GM12891 (cell line): ENCODE measurements at regions not wholly inside any gene's neighbourhood (a gene's known extent, or its start where the extent isn't known, plus 50 kb on each side); places are given as distances from the start of the nearest gene placed in this dataset.

Source experiments
- DNase-seq: peaks from one replicate; pipeline ENCODE4 v3.0.0; 2011; ENCODE audit warnings: low spot score; ENCODE audit not compliant: insufficient read length
- FAIRE-seq: peaks from 2 replicates; lab custom pipeline; 2011; peaks lifted over from hg19 to GRCh38; lab: Jason Lieb, UNC
- PAX5 ChIP-seq: IDR thresholded peaks from 2 replicates; pipeline ENCODE4 v1.6.1; 2011; ENCODE audit warnings: low read length, moderate library complexity, mild to moderate bottlenecking; ENCODE audit not compliant: insufficient read depth, severe bottlenecking
- POLR2A ChIP-seq: IDR thresholded peaks from 2 replicates; pipeline ENCODE4 v1.6.1; 2011; ENCODE audit warnings: low read depth, low read length, control low read depth
- POLR2AphosphoS5 ChIP-seq: IDR thresholded peaks from 2 replicates; pipeline ENCODE4 v1.6.1; 2011; ENCODE audit warnings: low read depth, low read length, control low read depth
- POU2F2 ChIP-seq: IDR thresholded peaks from 2 replicates; pipeline ENCODE4 v1.6.1; 2011; ENCODE audit warnings: low read depth, mild to moderate bottlenecking, control low read depth, low read length, moderate library complexity
- SPI1 ChIP-seq: IDR thresholded peaks from 2 replicates; pipeline ENCODE4 v1.6.1; 2011; ENCODE audit warnings: low read depth, low read length, control low read depth
- TAF1 ChIP-seq: IDR thresholded peaks from 2 replicates; pipeline ENCODE4 v1.6.1; 2011; ENCODE audit warnings: low read depth, low read length, control low read depth

- DNase-seq = no peak
- FAIRE-seq = no peak
- TF ChIP-seq POLR2A = no peak
- no peak for TF ChIP-seq POLR2AphosphoS5
- no peak for TF ChIP-seq TAF1
- no peak for TF ChIP-seq POU2F2
- TF ChIP-seq SPI1 = no peak
- no peak for TF ChIP-seq PAX5
Measured at GRCh38 chr16:35170610-35171009, 1711.2 kb downstream of the TP53TG3F start.

DNA sequence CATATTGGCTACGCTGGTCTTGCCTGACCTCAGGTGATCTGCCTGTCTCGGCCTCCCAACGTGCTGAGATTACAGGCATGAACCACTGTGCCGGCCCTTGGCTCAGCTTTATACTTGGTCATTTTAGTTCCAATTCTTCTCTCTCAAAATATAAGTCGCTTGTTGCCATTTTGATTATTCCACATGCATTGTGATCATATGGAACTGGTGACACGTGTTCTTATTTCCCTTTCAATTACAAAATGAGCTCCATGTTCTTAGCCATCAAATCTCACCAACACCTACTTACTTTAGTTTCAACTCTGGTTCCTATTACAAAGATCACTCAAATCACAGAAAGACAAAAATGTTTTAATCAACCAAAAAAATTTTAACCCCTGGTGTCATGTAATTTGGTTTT, 1711.7 kb downstream of the TP53TG3F start:
- DNase-seq (no peak), FAIRE-seq (no peak)
- TF ChIP-seq PAX5 (no peak), POLR2AphosphoS5 (no peak), TAF1 (no peak), POLR2A (no peak), POU2F2 (no peak), SPI1 (no peak)

DNA sequence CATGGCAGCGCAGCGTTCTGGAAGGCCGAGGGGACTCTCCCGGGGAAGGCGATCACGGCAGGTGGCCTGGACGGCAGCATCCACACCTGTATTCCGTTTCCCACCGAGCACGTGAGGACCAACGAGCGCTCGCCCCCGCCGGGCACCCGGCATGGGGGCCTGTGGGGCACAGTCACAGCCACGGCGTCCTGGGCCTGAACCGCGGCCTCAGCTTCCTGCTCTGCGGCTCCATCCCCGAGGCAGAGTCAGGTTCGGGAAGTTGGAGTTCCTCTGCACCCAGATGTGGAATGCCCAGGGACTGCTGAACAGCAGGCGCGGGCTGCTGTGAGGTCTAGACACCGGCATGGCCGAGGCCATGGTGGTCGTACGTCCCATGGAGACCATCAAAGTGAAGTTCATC, 1713.9 kb downstream of the TP53TG3F start:
- no peak for FAIRE-seq
- no peak for DNase-seq
- TF ChIP-seq PAX5 (no peak), POLR2A (no peak), POLR2AphosphoS5 (no peak), POU2F2 (no peak), TAF1 (no peak), SPI1 (no peak)

DNA sequence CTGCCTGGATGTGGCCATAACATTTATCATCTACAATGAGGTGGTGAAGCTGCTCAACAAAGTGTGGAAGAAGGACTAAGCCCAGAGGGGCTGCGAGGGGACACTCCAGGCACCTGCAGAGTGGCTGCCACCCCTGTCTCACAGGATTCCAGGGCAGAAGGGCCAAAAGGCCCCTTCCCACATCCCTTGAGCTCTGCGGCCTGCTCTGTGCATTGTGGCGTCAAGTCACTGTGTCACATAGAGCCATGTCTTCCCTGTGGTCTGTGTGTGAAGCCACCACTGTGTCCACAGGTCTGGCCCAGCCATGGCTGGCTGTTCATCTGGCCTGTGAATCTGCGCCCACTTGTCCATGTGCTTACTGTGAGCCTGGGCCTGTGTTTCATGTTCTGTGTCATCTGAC, 1714.6 kb downstream of the TP53TG3F start:
- FAIRE-seq = no peak
- TF ChIP-seq POLR2A = no peak
- no peak for TF ChIP-seq POLR2AphosphoS5
- no peak for TF ChIP-seq POU2F2
- TF ChIP-seq TAF1 = no peak
- no peak for TF ChIP-seq SPI1
- TF ChIP-seq PAX5 = no peak
- DNase-seq = no peak

GRCh38 chr16:35176449-35176848, 1717.0 kb downstream of the TP53TG3F start:
- TF ChIP-seq POLR2AphosphoS5 (no peak), TAF1 (no peak), SPI1 (no peak), POU2F2 (no peak), PAX5 (no peak), POLR2A (no peak)
- no peak for DNase-seq
- FAIRE-seq = no peak

- TF ChIP-seq POU2F2 (no peak), TAF1 (no peak), PAX5 (no peak), POLR2A (no peak), SPI1 (no peak), POLR2AphosphoS5 (no peak)
- FAIRE-seq (no peak), DNase-seq (no peak)
Measured at GRCh38 chr16:35177851-35178250, 1718.4 kb downstream of the TP53TG3F start.

DNA sequence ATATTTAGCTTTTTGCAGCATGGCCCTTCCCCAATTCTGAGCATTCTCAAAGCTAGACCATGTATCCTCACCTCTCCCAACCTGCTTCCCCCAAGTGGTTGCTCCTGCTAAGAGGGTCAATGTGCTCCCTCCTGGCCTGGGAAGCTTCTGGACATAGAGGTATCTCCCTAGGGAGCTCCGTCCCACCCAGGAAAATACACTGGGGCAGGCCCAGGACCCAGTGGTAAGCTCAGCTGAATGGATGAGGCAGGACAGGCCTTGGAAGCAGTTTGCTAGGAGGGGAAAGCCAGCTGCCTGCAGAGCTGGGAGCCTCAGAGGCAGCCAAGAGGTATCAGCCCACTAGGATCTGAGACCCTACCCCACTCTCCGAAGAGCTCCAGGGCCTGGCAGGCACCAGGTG, 1721.6 kb downstream of the TP53TG3F start:
- FAIRE-seq (no peak), DNase-seq (no peak)
- TF ChIP-seq PAX5 (no peak), POLR2A (no peak), TAF1 (no peak), POU2F2 (no peak), SPI1 (no peak), POLR2AphosphoS5 (no peak)

GRCh38 chr16:35181422-35182030, 1722.1 kb downstream of the TP53TG3F start:
- no peak for DNase-seq
- TF ChIP-seq POLR2AphosphoS5 (no peak), SPI1 (no peak), PAX5 (no peak), POU2F2 (no peak), POLR2A (no peak), TAF1 (no peak)

DNA sequence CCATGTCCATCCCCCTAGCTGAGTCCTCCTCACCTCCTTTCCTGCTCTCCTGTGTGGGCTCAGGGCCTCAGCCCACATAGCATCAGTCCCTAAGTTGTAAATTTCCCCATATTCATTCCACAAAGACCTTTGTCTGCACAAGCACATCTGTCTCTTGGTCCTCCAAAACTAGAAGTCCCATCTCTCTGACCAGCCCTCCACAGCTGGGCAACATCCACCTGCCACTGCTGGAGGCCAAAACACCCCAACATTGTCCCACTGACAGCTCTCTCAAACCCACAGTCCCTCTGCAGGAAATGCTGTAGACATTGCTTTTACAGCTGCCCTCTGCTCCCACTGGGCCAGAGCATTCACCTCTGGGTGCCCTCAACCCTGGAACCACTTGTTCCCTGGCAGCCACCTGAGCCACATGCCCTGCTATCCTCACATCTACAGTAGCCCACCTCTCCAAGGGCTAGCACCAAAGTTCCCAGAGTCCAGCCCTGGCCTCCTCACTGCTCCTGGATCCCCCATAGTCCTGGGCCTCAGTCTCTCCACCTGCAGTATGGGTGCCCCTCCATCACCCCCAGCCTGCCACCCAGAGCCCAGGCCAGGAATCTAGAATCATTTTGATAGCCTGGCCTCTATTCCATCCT, 1722.7 kb downstream of the TP53TG3F start:
- DNase-seq (no peak), FAIRE-seq (no peak)
- TF ChIP-seq SPI1 = no peak
- TF ChIP-seq TAF1 = no peak
- no peak for TF ChIP-seq POU2F2
- TF ChIP-seq POLR2AphosphoS5 = no peak
- no peak for TF ChIP-seq PAX5
- TF ChIP-seq POLR2A = no peak

More at GRCh38 chr16:35181422-35182030, 1722.1 kb downstream of the TP53TG3F start:
- FAIRE-seq = no peak
